ENCODE measurements at regions not wholly inside any gene's neighbourhood (a gene's known extent, or its start where the extent isn't known, plus 50 kb on each side); places are given as distances from the start of the nearest gene placed in this dataset.

DNA sequence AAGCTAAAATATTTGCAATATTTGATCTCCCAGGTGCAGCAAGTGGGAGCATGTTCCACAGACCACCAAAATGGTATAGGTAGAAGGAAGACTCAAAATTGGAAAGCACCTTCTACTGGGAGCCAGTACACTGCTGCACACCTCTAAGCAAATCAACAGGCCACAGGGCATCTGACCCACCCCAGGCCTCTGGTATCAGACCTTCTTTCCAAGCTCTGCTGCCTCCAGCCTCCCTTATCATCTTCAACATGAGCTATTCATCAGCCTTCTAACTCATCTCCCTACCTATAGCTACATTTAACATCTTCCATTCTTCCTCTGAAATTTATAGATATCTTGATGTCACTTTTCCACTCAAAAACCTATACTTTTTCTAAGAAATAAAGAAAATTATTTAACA is 294.8 kb downstream of the ZEB2 start:
- TF ChIP-seq, protein P1, sequence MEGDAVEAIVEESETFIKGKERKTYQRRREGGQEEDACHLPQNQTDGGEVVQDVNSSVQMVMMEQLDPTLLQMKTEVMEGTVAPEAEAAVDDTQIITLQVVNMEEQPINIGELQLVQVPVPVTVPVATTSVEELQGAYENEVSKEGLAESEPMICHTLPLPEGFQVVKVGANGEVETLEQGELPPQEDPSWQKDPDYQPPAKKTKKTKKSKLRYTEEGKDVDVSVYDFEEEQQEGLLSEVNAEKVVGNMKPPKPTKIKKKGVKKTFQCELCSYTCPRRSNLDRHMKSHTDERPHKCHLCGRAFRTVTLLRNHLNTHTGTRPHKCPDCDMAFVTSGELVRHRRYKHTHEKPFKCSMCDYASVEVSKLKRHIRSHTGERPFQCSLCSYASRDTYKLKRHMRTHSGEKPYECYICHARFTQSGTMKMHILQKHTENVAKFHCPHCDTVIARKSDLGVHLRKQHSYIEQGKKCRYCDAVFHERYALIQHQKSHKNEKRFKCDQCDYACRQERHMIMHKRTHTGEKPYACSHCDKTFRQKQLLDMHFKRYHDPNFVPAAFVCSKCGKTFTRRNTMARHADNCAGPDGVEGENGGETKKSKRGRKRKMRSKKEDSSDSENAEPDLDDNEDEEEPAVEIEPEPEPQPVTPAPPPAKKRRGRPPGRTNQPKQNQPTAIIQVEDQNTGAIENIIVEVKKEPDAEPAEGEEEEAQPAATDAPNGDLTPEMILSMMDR (IDR thresholded peaks at IDR 0.05), result no peak

DNA sequence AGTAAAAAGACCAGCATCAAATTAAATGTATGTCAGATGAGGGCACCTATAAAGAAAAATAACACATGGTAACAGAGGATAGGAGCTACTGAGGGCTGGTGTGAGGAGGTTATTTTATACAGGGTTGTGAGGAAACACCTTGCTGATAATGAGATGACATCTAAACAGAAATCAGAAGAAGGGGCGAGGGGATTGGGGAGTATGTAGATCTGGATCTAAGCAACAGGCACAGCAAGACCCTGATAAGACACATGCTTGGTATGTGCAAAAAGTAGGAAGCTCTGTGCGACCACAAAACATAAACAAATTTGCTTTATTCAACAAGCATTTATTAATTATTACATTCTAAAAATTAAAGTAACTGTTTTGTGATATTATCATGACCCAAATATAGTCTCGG is 295.4 kb downstream of the ZEB2 start:
- TF ChIP-seq, protein P1 (IDR thresholded peaks at IDR 0.05), result no peak

DNA sequence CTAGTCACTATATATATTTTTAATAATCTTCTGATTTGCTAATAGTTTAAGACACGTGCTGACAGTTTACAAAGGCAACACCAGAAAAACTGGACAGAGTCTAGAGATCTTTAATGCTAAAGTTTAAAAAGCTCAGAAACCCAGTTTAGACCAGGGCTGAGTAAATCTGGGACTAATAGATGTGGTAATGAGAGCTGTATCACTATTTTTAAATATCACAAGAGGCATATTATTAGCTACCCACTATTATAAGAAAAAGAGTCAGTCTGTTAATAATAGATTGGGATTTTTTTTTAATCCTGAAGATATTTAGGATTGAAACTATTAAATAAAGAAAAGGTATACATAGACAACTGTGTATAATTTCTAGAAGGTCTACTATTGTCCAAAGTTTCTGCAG is 299.9 kb downstream of the ZEB2 start:
- TF ChIP-seq, protein P1 (IDR thresholded peaks at IDR 0.05), result no peak

DNA sequence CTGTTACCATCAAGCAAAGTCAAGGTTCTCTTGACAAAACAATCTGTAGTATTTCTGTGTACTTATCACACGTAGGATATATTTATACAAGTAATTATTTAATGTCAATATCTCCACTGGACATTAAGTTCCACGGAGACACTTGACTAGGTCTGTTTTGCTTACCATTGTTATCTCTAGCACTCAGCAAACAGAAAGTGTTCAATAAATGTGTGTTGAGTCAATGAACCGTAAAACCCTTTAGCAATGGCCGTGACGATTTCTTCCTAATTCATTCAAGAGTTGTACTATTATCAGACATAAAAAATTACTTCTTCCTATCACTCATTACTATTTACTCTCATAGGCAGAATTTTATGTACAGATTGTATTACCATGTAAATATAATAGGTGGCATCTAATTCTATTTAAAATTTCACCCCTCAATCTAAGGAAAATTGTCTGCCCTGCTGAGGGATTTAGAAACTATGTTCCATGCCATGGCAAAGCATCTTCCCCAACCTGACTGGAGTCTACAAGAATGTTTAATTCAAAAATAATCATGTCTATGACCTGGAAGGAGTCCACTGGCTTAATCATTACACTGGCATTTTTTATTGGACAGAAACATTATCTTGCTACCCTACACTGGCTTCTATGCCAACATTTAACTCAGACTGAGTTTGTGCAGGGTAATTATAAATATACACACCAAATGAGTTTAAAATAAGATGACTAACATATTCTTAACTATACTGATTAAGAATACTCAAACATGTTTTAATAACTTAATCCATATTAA is 301.9 kb downstream of the ZEB2 start:
- TF ChIP-seq, protein P1 (IDR thresholded peaks at IDR 0.05), result no peak

DNA sequence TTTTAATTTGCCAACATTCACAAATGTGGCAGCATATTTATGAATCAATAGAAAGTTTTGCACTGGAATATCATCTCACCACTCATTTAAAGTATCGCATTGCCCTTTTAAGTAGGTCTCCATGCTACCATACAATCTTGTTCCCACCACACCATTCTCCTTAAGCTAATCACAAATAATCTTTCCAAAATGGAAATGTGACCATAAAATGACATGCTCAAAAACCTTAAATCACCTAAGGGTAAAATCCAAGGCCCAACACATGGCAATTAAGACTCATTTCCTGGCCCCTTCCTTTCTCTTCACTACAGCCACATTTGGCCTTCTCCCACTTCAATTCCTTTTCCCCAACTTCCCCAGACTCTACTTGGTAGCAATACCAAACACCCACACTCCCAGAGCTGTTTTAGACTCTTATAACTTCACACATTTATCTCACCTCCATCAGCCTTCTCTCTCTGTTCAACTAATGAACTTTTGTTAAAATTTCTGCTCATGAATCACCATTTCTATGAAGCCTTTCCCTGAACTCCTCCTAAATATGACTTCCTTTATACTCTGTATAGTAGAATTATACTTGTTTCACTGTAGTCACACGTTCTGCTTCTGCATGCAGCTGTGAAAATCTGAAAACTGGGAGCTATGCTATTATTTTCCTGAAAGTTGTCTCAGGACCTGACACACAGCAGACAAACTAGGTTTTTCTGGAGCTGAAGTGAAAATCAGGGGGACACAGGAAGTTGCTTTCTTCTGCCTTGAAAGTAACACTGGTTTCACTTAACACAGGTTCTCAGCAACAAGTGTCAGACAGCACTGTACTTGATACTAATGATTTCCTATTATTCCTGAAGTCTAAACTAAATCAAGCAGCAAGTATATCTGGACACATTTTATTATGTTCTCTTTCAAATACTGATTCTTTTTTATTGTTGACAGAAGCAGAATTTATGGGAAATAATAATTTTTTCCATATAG is 303.9 kb downstream of the ZEB2 start:
- TF ChIP-seq, protein P1 (IDR thresholded peaks at IDR 0.05), result no peak

DNA sequence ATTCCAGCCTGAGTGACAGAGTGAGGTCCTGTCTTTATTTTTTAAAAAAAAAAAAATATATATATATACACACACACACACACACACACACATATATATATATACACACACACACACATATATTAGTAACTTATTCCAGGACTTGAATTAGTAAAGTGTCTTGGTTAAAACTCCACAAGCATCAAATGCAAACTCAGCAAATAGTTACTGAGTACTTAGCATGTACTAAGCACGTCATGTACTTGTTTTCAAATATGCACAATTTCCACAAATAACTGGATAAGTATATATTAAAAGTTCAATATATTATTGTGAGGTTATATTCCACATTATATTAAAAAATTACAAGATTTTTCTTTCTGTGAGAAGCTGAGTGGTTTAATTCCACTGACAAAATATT is 304.7 kb downstream of the ZEB2 start:
- TF ChIP-seq, protein P1 (IDR thresholded peaks at IDR 0.05), result no peak

DNA sequence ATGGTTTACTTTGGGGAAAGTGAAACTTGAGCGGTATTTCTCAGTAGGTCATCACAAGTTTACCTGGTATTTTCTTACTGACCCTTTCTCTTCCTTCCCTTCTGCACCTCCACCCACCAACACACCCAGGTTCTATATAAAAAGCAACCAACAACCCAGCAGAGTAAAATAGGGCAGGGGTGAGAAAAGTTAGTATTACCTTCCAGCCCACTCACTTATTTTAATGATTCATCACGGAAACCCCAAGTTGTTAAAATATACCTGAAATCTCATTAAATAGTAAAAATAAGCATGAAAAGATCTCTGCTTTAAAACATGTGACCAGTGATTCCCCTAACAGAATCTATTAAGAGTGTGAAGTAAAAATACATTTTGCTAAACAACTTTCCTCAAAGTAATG is 306.1 kb downstream of the ZEB2 start:
- TF ChIP-seq, protein P1 (IDR thresholded peaks at IDR 0.05), result no peak
